Limb (tissue), 2 donors: ENCODE measurements at regions not wholly inside any gene's neighbourhood (a gene's known extent, or its start where the extent isn't known, plus 50 kb on each side); places are given as distances from the start of the nearest gene placed in this dataset.
"Not testable (repeated sequence)": the region's sequence is repeated elsewhere in the genome, so short reads cannot be mapped to it uniquely, and the experiment has no call there.

Experiments
- DNase-seq, 2 donors: peaks; one replicate each; pipeline ENCODE4 v3.0.0-alpha.2; 2016; ENCODE audit errors: extremely low spot score in 2 of 2

DNA sequence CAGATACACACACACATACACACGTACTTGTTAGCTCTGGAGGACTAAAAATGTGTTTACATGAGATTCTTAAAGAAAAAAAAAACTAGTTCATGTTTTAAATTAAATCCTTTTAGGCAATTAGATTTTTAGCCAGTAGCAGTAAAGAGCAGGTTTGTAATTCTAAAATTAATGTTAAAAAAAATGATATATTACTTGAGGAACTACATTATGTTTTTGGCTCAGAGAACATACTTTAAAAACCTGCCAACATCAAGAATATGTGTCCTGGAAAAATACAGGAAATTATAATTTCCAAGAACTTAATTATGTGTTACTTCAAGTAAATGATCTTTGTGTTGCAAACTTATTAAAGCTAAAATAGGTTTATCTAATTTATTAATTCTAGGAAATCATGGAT is 594.3 kb upstream of the PCDH7 start:
- no peak for DNase-seq

DNA sequence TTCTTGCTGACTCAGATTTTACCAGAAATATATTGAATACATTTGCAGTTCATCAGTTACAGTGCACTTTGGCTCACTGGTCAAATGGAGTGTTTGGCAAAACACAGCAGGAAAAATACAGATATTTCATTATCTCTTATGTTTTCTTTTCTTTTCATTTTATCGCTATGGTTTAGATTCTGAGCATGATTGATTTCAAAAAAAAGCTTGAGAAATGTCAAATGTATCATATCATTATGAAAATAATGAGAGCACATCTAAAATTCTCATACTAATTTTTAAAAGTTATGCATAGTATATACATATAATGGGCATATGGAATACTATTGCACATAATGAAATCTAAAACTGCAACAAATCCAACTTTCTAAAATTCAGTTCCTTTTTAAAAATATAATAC is 593.8 kb upstream of the PCDH7 start:
- no peak for DNase-seq

DNA sequence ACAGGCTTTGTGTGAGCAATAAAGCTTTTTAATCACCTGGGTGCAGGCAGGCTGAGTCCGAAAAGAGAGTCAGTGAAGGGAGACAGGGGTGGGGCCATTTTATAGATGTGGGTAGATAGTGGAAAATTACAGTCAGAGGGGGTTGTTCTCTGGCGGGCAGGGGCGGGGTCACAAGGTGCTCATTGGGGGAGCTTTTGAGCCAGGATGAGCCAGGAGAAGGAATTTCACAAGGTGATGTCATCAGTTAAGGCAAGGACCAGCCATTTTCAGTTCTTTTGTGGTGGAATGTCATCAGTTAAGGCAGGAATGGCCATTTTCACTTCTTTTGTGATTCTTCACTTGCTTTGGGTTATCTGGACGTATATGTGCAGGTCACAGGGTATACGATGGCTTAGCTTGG is 571.3 kb upstream of the PCDH7 start:
- not testable (repeated sequence) for DNase-seq

DNA sequence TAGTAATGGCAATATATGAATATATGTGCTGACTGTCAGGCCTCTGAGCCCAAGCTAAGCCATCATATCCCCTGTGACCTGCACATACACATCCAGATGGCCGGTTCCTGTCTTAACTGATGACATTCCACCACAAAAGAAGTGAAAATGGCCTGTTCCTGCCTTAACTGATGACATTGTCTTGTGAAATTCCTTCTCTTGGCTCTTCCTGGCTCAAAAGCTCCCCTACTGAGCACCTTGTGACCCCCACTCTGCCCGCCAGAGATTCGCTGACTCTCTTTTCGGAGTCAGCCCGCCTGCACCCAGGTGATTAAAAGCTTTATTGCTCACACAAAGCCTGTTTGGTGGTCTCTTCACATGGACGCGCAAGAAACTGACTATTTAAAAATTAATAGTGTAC is 570.6 kb upstream of the PCDH7 start:
- not testable (repeated sequence) for DNase-seq

DNA sequence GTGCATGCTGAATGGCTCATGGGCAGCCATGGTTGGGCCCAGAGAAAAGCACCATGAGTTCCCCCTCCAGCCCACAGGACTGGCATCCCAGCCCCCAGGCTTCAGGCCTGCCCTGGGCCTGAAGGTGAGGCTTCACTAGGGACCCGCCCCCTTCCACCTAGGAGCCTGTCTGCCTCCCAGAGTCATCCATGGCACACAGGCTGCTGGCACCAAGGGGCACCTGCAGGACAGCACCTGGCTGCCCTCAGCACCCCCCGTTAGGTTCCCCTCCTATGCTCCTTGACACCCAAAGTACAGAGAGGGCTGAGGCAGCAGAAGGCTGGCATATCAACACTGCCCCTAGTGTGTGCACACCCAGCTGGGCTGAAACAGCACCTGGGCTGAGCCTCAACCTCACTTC is 566.7 kb upstream of the PCDH7 start:
- no peak for DNase-seq

DNA sequence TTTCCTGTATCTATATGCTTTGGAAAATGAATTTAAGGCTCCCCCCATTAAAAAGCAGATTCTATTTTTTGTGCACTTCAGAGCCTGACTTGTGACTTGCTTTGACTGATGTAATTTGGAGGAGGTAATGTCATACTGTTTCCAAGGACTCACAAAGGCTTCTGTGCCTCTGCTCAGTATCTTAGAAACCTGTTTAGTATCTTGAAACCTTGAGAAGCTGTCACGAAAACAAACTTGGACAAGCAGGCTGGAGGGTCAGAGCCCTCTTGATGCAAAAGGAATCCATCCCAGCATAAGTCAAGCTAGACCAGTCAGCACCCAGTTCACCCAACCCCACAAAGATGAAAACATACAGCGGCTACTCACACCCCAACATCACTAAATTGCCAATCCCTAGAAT is 560.0 kb upstream of the PCDH7 start:
- no peak for DNase-seq

DNA sequence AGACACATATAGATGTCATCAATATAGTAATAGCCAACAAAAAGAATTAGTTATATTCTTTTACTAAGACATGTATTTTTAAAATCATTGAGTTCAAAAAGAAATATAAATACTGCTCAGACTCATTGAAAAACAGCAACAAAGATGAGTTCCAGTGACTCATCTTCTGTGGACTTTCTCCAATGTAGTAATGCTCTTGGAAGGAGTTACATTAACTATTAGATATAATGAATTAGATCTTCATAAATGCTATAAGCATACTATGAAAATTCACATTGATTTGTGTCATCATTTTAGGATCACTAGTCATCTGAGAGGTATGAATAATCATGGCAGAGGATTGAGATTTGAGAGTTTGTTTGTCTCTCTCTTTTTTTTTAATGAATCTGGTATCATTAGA is 547.8 kb upstream of the PCDH7 start:
- no peak for DNase-seq

DNA sequence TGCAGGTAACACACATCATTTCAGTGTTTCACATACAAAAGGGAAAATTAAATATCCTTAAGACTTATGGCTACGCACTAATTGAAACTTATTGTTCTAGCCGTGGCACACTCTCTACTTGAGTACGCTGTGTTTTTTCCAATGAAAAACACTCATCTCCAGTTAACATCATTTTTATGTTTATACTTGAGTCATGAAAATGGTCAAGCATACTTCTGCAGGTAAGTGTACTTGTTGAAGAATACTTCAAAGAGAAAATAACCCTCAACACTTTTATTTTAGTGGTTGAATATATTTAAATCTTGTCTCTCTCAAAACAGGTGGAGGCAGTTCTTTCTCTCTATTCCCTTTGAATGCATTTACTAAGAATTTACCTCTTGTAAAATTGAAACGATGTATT is 538.7 kb upstream of the PCDH7 start:
- DNase-seq = no peak

DNA sequence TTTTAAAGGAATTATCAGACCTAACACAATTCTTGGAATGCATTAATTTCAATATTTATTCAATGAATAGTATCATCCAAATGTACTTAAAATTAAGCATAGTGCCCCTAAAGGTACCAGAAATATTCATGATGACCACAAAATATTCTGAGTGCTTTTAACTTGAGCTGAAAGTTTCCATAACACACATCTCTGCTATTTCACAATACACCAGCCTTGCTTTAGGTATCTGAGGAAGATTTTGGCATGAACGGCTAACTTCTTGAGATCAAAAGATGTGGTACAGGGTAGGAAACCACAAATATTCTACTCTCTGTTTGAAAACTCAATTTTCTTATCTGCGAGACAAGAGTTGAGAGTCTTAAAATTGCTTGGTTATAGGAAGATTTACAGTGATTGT is 538.3 kb upstream of the PCDH7 start:
- no peak for DNase-seq

DNA sequence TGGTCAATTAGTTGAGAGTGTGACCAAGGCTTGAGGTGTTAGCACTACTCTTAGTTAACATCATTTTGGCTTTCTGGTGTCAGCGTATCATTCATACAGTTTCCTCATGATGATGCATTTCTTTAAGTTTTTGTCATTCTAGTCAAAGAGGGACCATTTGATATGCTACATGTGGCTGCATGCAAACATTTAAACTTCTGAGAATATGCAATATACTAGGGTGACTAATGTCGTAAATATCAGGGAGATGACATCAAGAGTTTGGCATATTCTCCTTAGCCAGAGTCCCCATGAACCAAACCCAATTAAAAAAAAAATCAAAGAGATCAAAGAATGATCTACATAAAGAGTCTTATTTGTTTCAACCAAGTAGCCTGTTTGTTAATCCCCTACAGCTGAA is 537.4 kb upstream of the PCDH7 start:
- DNase-seq = no peak

DNA sequence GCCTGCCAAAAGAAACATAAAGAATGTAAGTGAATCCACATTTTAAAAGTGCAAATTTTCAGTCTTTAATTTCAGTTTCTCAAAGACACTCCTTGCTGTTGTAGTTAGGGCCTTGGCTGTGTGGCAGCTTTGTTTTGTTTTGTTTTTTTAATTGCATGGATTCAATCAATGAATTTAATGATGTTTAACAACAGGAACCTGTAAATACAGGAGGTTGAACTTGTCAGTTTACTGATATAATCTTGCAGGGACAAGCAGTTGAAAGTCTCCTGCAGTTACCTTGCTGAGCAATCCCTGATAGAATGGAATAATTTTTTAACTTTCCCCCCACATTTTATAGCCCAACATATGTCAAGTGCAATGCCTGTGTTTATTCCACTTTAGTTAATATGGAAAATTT is 528.3 kb upstream of the PCDH7 start:
- no peak for DNase-seq

DNA sequence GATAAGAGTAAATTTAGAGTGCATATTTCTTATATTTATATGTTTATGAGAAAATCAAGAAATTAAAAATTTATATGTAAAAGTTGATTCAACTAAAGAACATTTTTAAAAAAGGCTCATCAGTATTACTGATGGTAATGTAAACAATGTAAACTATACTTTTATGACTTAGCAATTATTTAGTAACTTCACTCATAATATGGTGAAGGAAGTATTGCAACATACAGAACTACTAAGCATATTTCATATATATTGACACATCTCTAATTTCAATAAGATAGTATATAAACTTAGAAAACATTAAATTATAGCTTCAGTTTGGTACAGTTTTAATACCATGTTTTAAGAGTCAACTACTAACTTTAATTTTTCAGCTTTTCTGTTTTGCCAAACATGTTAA is 512.8 kb upstream of the PCDH7 start:
- DNase-seq = no peak

DNA sequence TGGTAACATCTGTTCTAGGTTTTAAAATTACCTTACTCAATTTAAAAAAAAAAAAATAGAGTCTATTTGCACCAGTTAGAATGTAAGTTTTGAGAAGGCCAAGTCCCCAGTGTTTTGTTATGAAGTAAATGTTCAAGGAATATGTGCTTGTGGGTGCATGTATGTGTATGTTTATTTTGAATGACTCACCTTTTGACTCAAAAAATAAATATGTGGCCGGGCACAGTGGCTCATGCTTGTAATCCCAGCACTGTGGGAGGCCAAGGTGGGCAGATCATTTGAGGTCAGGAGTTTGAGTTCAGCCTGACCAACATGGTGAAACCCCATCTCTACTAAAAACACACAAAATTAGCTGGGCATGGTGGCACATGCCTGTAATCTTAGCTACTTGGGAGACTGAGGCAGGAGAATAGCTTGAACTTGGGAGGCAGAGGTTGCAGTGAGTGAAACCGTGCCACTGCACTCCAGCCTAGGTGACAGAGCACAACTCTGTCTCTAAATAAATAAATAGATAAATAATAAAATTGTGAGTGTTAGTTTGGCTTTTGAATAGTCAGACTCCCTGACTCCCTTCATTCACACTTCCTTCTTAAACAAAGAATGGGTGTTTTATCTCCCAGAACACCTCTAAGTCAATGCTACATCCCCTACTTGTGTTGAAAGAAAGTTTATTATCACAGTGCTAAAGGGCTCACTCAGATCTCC is 511.3 kb upstream of the PCDH7 start:
- no peak for DNase-seq

DNA sequence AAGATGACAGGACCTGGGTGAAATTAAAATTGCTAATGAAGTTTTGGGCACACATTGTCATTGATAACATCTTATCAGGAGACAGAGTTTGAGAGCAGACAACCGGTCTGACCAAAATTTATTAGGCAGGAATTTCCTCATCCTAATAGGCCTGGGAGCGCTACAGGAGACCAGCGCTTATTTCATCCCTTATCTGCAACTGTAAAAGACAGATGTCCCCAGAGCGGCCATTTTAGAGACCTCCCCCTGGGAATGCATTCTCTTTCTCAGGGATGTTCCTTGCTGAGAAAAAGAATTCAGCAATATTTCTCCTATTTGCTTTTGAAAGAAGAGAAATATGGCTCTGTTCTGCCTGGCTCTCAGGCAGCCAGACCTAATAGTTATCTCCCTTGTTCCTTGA is 504.2 kb upstream of the PCDH7 start:
- DNase-seq = not testable (repeated sequence)

DNA sequence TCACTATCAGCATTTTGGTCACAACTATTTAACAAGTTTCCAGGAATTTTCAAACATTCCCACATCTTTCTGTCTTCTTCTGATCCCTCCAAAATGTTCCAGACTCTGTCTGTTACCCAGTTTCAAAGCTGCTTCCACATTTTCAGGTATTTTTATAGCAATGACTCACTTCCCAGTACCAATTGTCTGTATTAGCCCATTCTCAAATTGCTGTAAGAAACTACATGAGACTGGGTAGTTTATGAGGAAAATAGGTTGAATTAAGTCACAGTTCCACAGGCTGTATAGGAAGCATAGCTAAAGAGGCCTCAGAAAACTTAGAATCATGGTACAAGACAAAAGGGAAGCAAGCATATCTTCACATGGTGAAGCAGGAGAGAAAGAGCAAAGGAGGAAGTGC is 475.0 kb upstream of the PCDH7 start:
- DNase-seq = no peak

DNA sequence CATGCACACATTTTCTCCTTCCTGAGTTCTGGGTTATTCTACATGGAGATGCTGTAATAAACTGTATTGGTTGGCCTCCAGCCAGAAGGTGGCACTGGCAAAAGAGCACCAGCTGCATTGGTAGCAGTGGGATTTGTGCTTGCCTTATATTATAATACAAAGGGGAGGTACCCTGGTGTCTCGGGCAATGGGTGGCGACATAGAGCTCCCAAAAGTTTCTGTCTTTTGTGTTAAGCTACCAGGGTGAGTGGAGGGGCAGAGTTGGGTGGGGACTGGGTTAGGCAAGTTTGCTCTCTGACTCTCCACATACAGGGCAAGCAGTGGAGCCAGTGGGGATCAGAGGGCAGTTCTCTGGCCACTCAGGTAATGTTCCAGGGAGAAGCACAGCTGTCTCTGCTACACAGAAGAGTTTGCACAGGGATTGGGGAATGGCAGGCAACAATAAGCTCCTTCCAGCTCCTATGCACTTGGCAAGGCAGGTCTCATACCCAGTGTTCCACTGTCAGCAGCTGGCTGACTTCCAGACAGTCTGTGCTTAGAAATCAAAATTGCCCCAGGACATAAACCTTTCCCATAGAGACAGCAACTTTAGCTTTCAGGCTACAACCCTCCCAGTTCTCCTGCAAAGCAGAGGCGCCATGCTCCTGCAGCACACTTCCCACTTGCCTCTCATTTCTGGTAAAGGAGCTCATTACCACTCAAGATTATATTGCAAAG is 463.9 kb upstream of the PCDH7 start:
- DNase-seq = no peak

DNA sequence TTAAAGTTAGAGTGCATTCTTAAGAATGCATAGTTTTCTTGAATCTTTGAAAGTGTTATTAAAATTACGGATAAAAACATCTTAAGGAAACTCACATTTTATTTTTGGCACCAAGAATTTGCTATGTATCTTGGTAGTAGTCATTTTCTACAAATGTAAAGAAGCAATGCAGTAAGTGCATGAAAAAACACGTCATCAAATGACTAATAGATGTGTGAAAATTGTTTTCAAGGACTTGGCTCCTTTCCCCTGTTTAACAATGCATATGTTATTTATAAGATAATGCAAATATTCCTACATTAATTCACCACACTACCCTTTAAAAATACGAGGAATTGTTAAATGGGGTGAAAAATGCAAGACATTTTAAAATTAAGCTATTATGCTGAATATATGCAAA is 461.2 kb upstream of the PCDH7 start:
- DNase-seq = no peak

DNA sequence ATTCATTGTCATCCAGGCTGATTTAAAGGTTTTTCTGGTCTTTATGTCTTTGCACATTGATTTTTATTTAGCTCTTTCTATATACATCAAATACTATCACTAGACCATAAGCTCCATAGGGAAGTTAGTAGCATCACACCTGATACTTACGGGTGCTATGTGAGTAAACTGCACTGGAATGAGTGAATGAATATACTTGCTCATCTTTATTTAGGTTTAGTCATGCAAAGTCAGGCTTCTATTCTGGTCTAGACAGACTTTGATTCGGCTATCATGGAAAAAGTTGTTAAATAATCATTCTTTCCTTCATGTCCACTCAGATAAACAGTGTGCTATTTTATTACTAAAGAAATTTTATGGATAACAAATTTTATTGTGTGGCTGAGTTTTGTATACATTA is 457.8 kb upstream of the PCDH7 start:
- no peak for DNase-seq

DNA sequence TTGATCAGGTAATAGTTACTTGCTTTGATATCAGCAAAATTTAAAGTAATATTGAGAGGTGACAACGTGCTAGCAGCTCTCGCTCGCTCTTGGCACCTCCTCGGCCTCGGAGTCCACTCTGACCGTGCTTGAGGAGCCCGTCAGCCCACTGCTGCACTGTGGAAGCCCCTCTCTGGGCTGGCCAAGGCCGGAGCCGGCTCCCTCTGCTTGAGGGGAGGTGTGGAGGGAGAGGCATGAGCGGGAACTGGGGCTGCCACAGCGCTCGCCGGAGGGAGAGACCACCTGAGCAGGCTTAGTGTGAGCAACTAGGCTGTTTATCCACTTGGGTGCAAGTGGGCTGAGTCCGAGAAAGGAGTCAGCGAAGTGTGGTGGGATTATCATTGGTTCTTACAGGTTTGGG is 455.7 kb upstream of the PCDH7 start:
- no peak for DNase-seq

DNA sequence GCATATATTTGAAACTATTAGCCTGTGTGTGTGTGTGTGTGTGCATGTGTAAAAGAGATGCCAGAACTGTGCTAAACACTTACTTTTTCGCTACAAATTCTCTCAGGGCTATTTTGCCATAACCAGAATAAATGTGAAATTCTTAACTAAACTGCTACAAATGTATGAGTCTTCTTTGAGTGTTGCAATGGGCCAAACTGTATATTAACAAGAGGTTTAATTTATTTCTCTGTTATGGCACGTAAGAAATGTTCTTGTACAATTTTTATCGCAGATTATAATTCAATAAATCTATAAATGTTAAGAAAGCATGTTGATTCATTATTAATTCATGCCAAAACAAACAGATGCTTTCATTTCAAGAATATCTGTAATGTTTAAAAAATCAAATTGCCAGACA is 454.5 kb upstream of the PCDH7 start:
- no peak for DNase-seq

DNA sequence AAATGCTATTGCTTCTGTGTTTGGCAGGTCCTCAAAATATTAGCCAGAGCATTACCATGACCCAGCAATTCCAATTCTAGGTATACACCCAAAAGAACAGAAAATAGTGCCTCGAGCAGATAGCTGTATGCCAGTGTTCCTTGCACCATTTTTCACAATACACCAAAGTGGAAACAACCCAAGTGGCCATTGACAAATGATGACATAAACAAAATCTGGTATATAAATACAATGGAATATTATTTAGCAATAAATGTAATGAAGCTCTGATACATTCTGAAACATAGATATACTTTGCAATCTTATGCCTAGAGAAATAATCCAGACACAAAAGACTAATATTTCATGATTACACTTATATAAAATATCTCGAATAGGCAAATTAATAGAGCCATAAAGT is 451.8 kb upstream of the PCDH7 start:
- no peak for DNase-seq

DNA sequence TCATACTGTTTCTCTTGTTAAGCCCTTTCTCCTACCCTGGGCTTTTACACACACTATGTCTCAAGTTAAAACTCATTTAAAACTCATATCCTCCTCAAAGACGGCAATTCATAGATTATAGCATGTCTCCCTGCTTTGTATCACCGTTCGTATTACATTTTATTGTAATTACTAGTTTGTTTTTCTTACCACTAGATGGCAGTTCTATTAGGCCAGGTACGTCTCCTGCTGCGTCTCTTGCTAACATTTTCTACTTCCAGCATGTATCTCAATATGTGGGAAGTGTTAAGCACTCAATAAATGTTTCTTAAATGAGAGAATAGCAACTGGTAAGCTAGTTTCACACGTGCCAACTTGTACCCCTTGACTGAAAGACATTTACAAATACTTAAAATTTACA is 450.3 kb upstream of the PCDH7 start:
- no peak for DNase-seq

DNA sequence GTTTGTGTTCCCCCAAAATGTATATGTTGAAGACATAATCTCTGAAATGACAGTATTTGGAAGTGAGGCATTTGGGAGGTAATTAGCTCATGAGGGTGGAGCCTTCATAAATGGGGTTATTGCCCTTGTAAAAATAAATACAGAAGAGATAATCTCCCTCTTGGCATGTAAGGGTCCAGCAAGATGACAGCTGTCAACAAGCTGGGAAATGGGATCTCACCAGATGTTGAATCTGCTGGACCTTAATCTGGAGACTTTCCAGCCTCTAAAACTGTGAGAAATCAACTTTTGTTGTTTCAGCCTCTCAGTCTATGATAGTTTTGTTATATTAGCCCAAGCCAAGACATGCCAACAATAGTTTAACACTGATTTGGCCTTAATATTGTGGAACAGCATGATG is 438.2 kb upstream of the PCDH7 start:
- no peak for DNase-seq

DNA sequence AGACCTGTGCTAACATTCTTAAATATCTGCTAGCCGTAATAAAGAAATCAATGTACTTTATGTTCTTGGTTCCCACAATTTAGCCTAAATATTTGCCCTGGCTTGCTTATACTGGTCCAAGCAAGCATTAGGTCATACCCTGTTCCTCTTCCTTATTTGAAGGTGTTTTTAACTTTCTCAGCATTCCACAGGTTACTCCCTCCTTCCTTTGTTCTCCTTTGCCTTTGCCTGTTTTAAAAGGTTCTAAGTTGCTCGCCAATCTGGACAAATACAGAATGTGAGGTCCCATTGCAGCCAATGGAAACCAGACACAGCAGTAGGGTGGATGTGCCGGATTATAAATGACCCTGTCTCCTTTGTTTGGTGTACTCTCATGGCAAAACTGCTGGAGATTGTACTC is 436.8 kb upstream of the PCDH7 start:
- no peak for DNase-seq
